ENCODE measurements at regions not wholly inside any gene's neighbourhood (a gene's known extent, or its start where the extent isn't known, plus 50 kb on each side); places are given as distances from the start of the nearest gene placed in this dataset.

- H3K27ac Mint-ChIP-seq (ENCODE audit: unreplicated experiment), result no peak overlapping the region
- no peaks in the 10 kb centered on the region for H3K27me3 Mint-ChIP-seq (ENCODE audit: unreplicated experiment)
- no peaks in the 10 kb centered on the region for H3K36me3 Mint-ChIP-seq (ENCODE audit: low read depth, unreplicated experiment)
- no peaks in the 10 kb centered on the region for H3K9me3 Mint-ChIP-seq (ENCODE audit: unreplicated experiment)
- H3K4me3 Mint-ChIP-seq (ENCODE audit: unreplicated experiment), result no peak overlapping the region
- no peak for DNase-seq (ENCODE audit: low spot score)
- no peak for TF ChIP-seq CTCF (IDR thresholded peaks at IDR 0.05; ENCODE audit: unreplicated experiment)
- H3K4me1 Mint-ChIP-seq (ENCODE audit: unreplicated experiment), result no peaks in the 10 kb centered on the region
Observed at GRCh38 chr5:103371046-103371607, 112.6 kb downstream of the MACIR start.

GRCh38 chr5:103369125-103370120, 110.9 kb downstream of the MACIR start:
- Mint-ChIP-seq H3K4me3 (ENCODE audit: unreplicated experiment) (no peak overlapping the region), H3K27ac (ENCODE audit: unreplicated experiment) (no peak overlapping the region), H3K36me3 (ENCODE audit: low read depth, unreplicated experiment) (no peaks in the 10 kb centered on the region), H3K9me3 (ENCODE audit: unreplicated experiment) (no peaks in the 10 kb centered on the region), H3K27me3 (ENCODE audit: unreplicated experiment) (no peaks in the 10 kb centered on the region), H3K4me1 (ENCODE audit: unreplicated experiment) (no peaks in the 10 kb centered on the region)
- no peak for TF ChIP-seq CTCF (IDR thresholded peaks at IDR 0.05; ENCODE audit: unreplicated experiment)
- no peak for DNase-seq (ENCODE audit: low spot score)

- no peaks in the 10 kb centered on the region for H3K36me3 Mint-ChIP-seq (ENCODE audit: low read depth, unreplicated experiment)
Observed at GRCh38 chr5:103367702-103368101, 109.1 kb downstream of the MACIR start.

GRCh38 chr5:103366918-103367549, 108.5 kb downstream of the MACIR start:
- Mint-ChIP-seq H3K27me3 (ENCODE audit: unreplicated experiment) (no peaks in the 10 kb centered on the region), H3K4me3 (ENCODE audit: unreplicated experiment) (no peak overlapping the region), H3K4me1 (ENCODE audit: unreplicated experiment) (no peaks in the 10 kb centered on the region), H3K9me3 (ENCODE audit: unreplicated experiment) (no peaks in the 10 kb centered on the region), H3K36me3 (ENCODE audit: low read depth, unreplicated experiment) (no peaks in the 10 kb centered on the region), H3K27ac (ENCODE audit: unreplicated experiment) (no peak overlapping the region)
- no peak for TF ChIP-seq CTCF (IDR thresholded peaks at IDR 0.05; ENCODE audit: unreplicated experiment)
- DNase-seq (ENCODE audit: low spot score), result no peak

More at GRCh38 chr5:103367702-103368101, 109.1 kb downstream of the MACIR start:
- H3K27me3 Mint-ChIP-seq (ENCODE audit: unreplicated experiment), result no peaks in the 10 kb centered on the region
- no peaks in the 10 kb centered on the region for H3K9me3 Mint-ChIP-seq (ENCODE audit: unreplicated experiment)
- no peaks in the 10 kb centered on the region for H3K4me1 Mint-ChIP-seq (ENCODE audit: unreplicated experiment)
- TF ChIP-seq CTCF (IDR thresholded peaks at IDR 0.05; ENCODE audit: unreplicated experiment), result no peak
- H3K4me3 Mint-ChIP-seq (ENCODE audit: unreplicated experiment), result no peak overlapping the region
- DNase-seq (ENCODE audit: low spot score), result no peak
- no peak overlapping the region for H3K27ac Mint-ChIP-seq (ENCODE audit: unreplicated experiment)
